ENCODE measurements at regions not wholly inside any gene's neighbourhood (a gene's known extent, or its start where the extent isn't known, plus 50 kb on each side); places are given as distances from the start of the nearest gene placed in this dataset.

DNA sequence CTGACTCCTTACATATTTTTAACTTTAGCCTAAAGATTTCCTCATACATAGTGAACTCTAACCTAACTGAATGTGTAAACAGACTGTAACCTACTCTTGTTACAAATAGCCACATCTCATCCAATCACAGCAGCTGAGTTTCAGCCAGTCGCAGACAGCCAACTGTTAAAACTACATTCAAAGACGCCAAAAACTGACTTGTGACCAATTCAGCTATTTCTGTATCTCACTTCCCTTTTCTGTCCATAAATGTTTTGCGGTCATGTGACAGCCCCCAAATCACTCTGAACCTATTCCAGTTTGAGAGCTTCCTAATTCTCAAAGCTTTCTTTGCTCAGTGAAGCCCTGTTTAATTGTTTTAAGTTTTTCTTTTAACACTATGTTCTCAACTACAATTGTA, 2731.9 kb downstream of the ARAP2 start:
- Histone ChIP-seq H3K4me3 (replicated peaks; ENCODE audit: low read depth, low read length) (no peak overlapping the region), H3K36me3 (ENCODE audit: control insufficient read depth, insufficient read depth, low read length) (no peaks in the 10 kb centered on the region), H3K27me3 (replicated peaks; ENCODE audit: control insufficient read depth, insufficient read depth, low read length) (no peaks in the 10 kb centered on the region)
- DNase-seq (ENCODE audit: extremely low read depth, insufficient read length): no peak
- TF ChIP-seq, protein P1, sequence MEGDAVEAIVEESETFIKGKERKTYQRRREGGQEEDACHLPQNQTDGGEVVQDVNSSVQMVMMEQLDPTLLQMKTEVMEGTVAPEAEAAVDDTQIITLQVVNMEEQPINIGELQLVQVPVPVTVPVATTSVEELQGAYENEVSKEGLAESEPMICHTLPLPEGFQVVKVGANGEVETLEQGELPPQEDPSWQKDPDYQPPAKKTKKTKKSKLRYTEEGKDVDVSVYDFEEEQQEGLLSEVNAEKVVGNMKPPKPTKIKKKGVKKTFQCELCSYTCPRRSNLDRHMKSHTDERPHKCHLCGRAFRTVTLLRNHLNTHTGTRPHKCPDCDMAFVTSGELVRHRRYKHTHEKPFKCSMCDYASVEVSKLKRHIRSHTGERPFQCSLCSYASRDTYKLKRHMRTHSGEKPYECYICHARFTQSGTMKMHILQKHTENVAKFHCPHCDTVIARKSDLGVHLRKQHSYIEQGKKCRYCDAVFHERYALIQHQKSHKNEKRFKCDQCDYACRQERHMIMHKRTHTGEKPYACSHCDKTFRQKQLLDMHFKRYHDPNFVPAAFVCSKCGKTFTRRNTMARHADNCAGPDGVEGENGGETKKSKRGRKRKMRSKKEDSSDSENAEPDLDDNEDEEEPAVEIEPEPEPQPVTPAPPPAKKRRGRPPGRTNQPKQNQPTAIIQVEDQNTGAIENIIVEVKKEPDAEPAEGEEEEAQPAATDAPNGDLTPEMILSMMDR (IDR thresholded peaks at IDR 0.05; ENCODE audit: insufficient read depth, low read length, poor library complexity, severe bottlenecking): no peak

DNA sequence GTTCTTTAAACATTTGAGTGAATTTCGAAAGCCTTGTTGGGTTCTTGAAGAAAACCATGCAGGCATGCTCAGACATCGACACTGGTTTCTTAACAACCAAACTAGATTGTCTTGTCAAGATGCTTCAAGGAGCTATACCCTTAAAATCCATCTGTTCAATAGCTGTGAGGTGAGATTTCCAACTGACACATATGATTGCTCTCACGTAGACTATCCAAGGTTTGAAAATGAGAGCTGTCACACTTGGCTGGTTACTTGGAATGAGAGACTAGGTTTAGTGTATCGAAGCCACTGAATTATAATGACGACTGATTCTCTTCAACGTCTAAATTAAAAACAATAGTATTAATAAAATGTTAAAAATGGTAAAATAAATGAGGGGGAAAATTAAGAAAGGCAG, 2725.5 kb downstream of the ARAP2 start:
- Histone ChIP-seq H3K27me3 (replicated peaks; ENCODE audit: control insufficient read depth, insufficient read depth, low read length) (no peaks in the 10 kb centered on the region), H3K4me3 (replicated peaks; ENCODE audit: low read depth, low read length) (no peak overlapping the region), H3K36me3 (ENCODE audit: control insufficient read depth, insufficient read depth, low read length) (no peaks in the 10 kb centered on the region)
- TF ChIP-seq, protein P1 (IDR thresholded peaks at IDR 0.05; ENCODE audit: insufficient read depth, low read length, poor library complexity, severe bottlenecking): no peak
- DNase-seq (ENCODE audit: extremely low read depth, insufficient read length): no peak

DNA sequence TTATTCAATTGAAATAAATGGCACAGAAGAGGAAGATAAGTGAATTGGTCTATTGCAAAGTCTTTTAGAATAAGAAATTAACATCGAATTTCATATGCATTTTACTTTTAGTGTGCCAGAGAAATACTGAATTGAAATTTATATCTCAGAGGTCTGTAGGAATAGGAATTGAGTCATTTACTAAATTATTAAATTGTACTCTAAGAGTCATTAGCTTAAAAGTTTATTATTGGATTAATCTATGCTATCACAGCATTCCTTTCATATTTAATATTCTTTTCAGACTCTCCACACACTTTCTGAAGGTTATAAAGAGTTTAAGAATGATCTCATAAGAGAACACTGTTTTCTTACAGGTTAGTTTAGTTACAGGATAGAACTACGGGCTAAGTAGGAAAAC, 2711.5 kb downstream of the ARAP2 start:
- Histone ChIP-seq H3K4me3 (replicated peaks; ENCODE audit: low read depth, low read length) (no peak overlapping the region), H3K36me3 (ENCODE audit: control insufficient read depth, insufficient read depth, low read length) (no peaks in the 10 kb centered on the region), H3K27me3 (replicated peaks; ENCODE audit: control insufficient read depth, insufficient read depth, low read length) (no peaks in the 10 kb centered on the region)
- TF ChIP-seq, protein P1 (IDR thresholded peaks at IDR 0.05; ENCODE audit: insufficient read depth, low read length, poor library complexity, severe bottlenecking): no peak
- no peak for DNase-seq (ENCODE audit: extremely low read depth, insufficient read length)

DNA sequence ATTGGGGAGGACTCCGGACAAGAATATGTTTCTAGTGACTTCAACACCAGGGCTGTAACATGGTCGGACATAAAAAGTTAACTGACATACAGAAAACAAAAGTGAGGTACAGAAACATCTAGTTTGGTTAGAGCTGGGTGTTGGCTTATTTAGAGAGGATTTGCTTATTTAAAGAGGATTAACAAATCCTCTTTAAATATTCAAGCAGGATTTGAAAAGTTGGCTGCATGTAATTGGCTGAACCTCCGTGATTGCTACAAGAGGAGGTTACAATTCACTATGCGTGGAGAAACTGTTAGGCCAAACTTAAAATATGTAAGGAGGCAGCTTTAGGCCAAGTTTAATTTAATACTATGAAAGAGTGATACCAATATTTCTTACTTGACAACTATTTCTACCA, 2707.4 kb downstream of the ARAP2 start:
- Histone ChIP-seq H3K36me3 (ENCODE audit: control insufficient read depth, insufficient read depth, low read length) (no peaks in the 10 kb centered on the region), H3K4me3 (replicated peaks; ENCODE audit: low read depth, low read length) (no peak overlapping the region), H3K27me3 (replicated peaks; ENCODE audit: control insufficient read depth, insufficient read depth, low read length) (no peaks in the 10 kb centered on the region)
- TF ChIP-seq, protein P1 (IDR thresholded peaks at IDR 0.05; ENCODE audit: insufficient read depth, low read length, poor library complexity, severe bottlenecking): no peak
- DNase-seq (ENCODE audit: extremely low read depth, insufficient read length): no peak

DNA sequence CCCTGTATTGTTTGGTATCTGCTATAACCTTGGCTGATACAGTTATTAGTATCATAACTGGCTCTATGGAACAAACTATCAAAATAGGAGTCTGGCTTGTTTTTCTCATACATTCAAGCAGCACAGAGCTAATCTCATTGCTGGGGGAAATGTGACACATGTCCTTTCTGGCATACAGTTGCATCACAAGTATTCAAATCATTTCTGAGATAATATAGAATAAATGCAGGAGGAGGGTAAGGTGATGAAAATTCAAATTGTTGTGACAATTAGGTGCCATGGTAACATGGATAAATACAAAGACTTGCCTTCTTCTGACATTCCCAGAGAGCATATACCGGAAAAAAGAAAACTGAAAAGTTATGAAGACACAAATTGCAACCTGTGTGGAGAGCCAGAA, 2706.8 kb downstream of the ARAP2 start:
- Histone ChIP-seq H3K36me3 (ENCODE audit: control insufficient read depth, insufficient read depth, low read length) (no peaks in the 10 kb centered on the region), H3K4me3 (replicated peaks; ENCODE audit: low read depth, low read length) (no peak overlapping the region), H3K27me3 (replicated peaks; ENCODE audit: control insufficient read depth, insufficient read depth, low read length) (no peaks in the 10 kb centered on the region)
- TF ChIP-seq, protein P1 (IDR thresholded peaks at IDR 0.05; ENCODE audit: insufficient read depth, low read length, poor library complexity, severe bottlenecking): no peak
- DNase-seq (ENCODE audit: extremely low read depth, insufficient read length): no peak

DNA sequence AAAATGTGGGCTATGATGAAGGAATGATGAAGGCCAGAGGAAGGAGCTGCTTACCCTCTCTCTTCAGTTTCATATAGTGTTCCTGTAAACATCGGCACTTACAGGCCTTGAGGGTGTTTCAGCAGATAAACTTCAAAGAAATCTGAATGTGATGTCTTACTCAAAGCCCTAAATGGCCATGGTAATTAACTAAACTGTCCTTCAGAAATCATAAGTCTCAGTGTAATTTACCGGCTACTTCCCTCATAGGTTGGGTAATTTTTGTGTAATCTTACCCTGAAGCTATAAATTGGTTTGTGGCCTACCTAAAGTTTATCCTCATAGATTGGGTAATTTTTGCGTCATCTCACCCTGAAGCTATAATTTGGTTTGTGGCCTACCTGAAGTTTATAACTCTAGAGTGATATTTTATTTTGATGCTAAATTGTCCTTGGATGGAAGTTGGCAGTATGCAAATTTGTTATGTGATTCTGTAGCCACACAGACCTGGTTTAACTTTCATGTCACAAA, 2700.3 kb downstream of the ARAP2 start:
- DNase-seq (ENCODE audit: extremely low read depth, insufficient read length): no peak
- no peaks in the 10 kb centered on the region for H3K27me3 ChIP-seq (replicated peaks; ENCODE audit: control insufficient read depth, insufficient read depth, low read length)
- TF ChIP-seq, protein P1 (IDR thresholded peaks at IDR 0.05; ENCODE audit: insufficient read depth, low read length, poor library complexity, severe bottlenecking): no peak
- H3K4me3 ChIP-seq (replicated peaks; ENCODE audit: low read depth, low read length): no peak overlapping the region
- H3K36me3 ChIP-seq (ENCODE audit: control insufficient read depth, insufficient read depth, low read length): no peaks in the 10 kb centered on the region
